A673 (cell line): ENCODE measurements at regions not wholly inside any gene's neighbourhood (a gene's known extent, or its start where the extent isn't known, plus 50 kb on each side); places are given as distances from the start of the nearest gene placed in this dataset.

Experiments
- CTCF ChIP-seq: fragments of 300-800, 200-600 bp; sonication (generic); conservative IDR thresholded peaks from 2 replicates; pipeline ENCODE4 v1.5.1; 2017; ENCODE audit warnings: low read depth, mild to moderate bottlenecking, antibody characterized with exemption, low read length, moderate library complexity, mixed read lengths
- EZH2 ChIP-seq: fragments of 200-600 bp; sonication (generic); IDR thresholded peaks from 2 replicates; pipeline ENCODE4 v1.6.1; 2017; ENCODE audit warnings: borderline replicate concordance, low read depth, mild to moderate bottlenecking, mixed read lengths, antibody characterized with exemption, low read length; ENCODE audit not compliant: poor library complexity, severe bottlenecking

GRCh38 chr3:41050144-41050543 is 149.2 kb upstream of the CTNNB1 start:
- TF ChIP-seq CTCF = no peak
- TF ChIP-seq EZH2 = no peak
